ENCODE measurements at regions not wholly inside any gene's neighbourhood (a gene's known extent, or its start where the extent isn't known, plus 50 kb on each side); places are given as distances from the start of the nearest gene placed in this dataset.
"Not testable (repeated sequence)": the region's sequence is repeated elsewhere in the genome, so short reads cannot be mapped to it uniquely, and the experiment has no call there.

DNA sequence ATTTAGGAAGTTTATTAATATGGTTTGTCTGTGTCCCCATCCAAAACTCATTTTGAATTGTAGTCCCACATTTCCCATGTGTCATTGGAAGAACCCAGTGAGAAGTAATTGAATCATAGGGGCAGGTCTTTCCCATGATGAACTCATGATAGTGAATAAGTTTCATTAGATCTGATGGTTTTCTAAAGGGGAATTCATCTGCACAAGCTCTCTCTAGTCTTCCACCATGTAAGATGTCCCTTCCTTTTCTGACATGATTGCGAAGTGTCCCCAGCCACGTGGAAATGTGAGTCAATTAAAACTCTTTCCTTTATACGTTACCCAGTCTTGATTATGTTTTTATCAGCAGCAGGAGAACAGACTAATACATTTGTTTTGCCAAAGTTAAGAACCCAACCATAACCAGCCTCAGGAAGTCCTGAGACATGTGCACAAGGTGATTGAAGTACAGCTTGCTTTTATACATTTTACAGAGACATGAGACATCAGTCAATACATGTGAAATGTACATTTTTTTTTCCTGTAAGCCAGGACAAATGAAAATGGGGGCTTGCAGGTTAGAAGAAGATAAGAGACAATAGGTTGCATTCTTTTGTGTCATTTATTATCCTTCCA lies 1136.7 kb downstream of the TMEM121 start:
- no peak for DNase-seq (ENCODE audit: low spot score)
- TF ChIP-seq, protein P1, sequence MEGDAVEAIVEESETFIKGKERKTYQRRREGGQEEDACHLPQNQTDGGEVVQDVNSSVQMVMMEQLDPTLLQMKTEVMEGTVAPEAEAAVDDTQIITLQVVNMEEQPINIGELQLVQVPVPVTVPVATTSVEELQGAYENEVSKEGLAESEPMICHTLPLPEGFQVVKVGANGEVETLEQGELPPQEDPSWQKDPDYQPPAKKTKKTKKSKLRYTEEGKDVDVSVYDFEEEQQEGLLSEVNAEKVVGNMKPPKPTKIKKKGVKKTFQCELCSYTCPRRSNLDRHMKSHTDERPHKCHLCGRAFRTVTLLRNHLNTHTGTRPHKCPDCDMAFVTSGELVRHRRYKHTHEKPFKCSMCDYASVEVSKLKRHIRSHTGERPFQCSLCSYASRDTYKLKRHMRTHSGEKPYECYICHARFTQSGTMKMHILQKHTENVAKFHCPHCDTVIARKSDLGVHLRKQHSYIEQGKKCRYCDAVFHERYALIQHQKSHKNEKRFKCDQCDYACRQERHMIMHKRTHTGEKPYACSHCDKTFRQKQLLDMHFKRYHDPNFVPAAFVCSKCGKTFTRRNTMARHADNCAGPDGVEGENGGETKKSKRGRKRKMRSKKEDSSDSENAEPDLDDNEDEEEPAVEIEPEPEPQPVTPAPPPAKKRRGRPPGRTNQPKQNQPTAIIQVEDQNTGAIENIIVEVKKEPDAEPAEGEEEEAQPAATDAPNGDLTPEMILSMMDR (IDR thresholded peaks at IDR 0.05; ENCODE audit: extremely low read depth, missing control alignments) = no peak

DNA sequence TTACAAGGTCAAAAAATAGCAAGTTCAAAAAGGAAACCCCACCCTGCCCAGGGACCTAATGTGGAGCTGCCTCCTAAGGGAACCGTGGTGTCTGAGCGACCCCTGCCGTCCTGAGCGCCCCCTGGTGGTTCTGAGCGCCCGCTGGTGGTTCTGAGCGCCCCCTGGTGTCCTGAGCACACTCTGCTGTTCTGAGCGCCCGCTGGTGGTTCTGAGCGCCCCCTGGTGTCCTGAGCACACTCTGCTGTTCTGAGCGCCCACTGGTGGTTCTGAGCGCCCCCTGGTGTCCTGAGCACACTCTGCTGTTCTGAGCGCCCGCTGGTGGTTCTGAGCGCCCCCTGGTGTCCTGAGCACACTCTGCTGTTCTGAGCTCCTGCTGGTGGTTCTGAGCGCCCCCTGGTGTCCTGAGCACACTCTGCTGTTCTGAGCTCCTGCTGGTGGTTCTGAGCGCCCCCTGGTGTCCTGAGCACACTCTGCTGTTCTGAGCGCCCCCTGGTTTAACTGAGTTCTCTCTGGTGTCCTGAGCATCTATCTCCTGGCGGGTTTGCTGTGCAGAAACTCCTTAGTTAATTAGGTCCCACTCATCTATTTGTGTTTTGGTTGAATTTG lies 1137.5 kb downstream of the TMEM121 start:
- TF ChIP-seq, protein P1 (IDR thresholded peaks at IDR 0.05; ENCODE audit: extremely low read depth, missing control alignments) = peak; percentile 84
- DNase-seq (ENCODE audit: low spot score) = peak; percentile 34

GRCh38 chr14:106665814-106666213 lies 1139.4 kb downstream of the TMEM121 start:
- DNase-seq (ENCODE audit: low spot score) = no peak
- TF ChIP-seq, protein P1 (IDR thresholded peaks at IDR 0.05; ENCODE audit: extremely low read depth, missing control alignments) = no peak

- DNase-seq (ENCODE audit: low spot score) = no peak
- TF ChIP-seq, protein P1 (IDR thresholded peaks at IDR 0.05; ENCODE audit: extremely low read depth, missing control alignments) = no peak
Observed at GRCh38 chr14:106666341-106666740, 1140.0 kb downstream of the TMEM121 start.

GRCh38 chr14:106670011-106670410 lies 1143.6 kb downstream of the TMEM121 start:
- no peak for DNase-seq (ENCODE audit: low spot score)
- TF ChIP-seq, protein P1 (IDR thresholded peaks at IDR 0.05; ENCODE audit: extremely low read depth, missing control alignments) = no peak

GRCh38 chr14:106674093-106674492 lies 1147.7 kb downstream of the TMEM121 start:
- DNase-seq (ENCODE audit: low spot score) = not testable (repeated sequence)

GRCh38 chr14:106674509-106675125 lies 1148.2 kb downstream of the TMEM121 start:
- not testable (repeated sequence) for DNase-seq (ENCODE audit: low spot score)
- TF ChIP-seq, protein P1 (IDR thresholded peaks at IDR 0.05; ENCODE audit: extremely low read depth, missing control alignments) = peak; percentile 65

DNA sequence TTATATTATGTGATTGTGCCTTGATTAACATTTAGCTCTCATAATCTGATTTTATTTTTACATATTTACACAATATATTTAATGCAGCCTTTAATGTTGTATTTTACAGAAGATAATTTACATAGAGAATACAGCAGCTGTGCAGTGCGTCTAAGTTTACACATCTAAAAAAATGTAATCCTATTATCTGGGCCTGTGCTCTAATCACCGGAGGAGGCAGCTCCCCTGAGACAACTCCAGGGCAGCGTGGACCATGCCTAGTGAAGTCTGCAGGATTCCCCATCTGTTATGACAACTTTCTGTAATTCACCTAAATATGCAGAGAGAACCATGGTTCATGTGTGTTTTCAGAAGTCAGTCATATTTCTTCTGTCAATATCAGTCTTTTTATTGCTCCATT lies 1149.3 kb downstream of the TMEM121 start:
- not testable (repeated sequence) for DNase-seq (ENCODE audit: low spot score)

All from GM20000 (cell line).